ENCODE measurements at regions not wholly inside any gene's neighbourhood (a gene's known extent, or its start where the extent isn't known, plus 50 kb on each side); places are given as distances from the start of the nearest gene placed in this dataset.
"Not testable (repeated sequence)": the region's sequence is repeated elsewhere in the genome, so short reads cannot be mapped to it uniquely, and the experiment has no call there.

- no peaks in the 10 kb centered on the region for H3K36me3 ChIP-seq (ENCODE audit: control insufficient read depth, insufficient read depth, low read length)
- no peaks in the 10 kb centered on the region for H3K9me3 ChIP-seq (ENCODE audit: control insufficient read depth, insufficient read depth, low read length)
- no peaks in the 10 kb centered on the region for H3K27me3 ChIP-seq (ENCODE audit: control insufficient read depth, insufficient read depth, low read length)
- H3K4me1 ChIP-seq (ENCODE audit: control insufficient read depth, insufficient read depth, low read length): peaks cover 3% of the 10 kb centered on the region; the same call in 1 of the 2 replicates
- WGBS (ENCODE audit: insufficient coverage, insufficient read length): no CpG with 5 or more reads among the region's 1 CpG
- H3K27ac ChIP-seq (ENCODE audit: low read length): no peak overlapping the region
- H3K4me3 ChIP-seq (ENCODE audit: low read length): no peak overlapping the region
- no peak for DNase-seq (ENCODE audit: low read depth, low spot score)
These were observed 298.2 kb upstream of the COL3A1 start for GRCh38 chr2:188676010-188676400.

- H3K9me3 ChIP-seq (ENCODE audit: control insufficient read depth, insufficient read depth, low read length): no peaks in the 10 kb centered on the region
- no peaks in the 10 kb centered on the region for H3K36me3 ChIP-seq (ENCODE audit: control insufficient read depth, insufficient read depth, low read length)
- H3K4me3 ChIP-seq (ENCODE audit: low read length): no peak overlapping the region
- no peak for DNase-seq (ENCODE audit: low read depth, low spot score)
- no peaks in the 10 kb centered on the region for H3K27me3 ChIP-seq (ENCODE audit: control insufficient read depth, insufficient read depth, low read length)
- no peak overlapping the region for H3K27ac ChIP-seq (ENCODE audit: low read length)
- H3K4me1 ChIP-seq (ENCODE audit: control insufficient read depth, insufficient read depth, low read length): peaks cover 3% of the 10 kb centered on the region; the same call in 1 of the 2 replicates
These were observed 297.0 kb upstream of the COL3A1 start for GRCh38 chr2:188677142-188677541.

GRCh38 chr2:188678882-188679281, 295.3 kb upstream of the COL3A1 start:
- no CpG with 5 or more reads among the region's 2 CpGs for WGBS (ENCODE audit: insufficient coverage, insufficient read length)
- no peak overlapping the region for H3K27ac ChIP-seq (ENCODE audit: low read length)

GRCh38 chr2:188682838-188683237, 291.3 kb upstream of the COL3A1 start:
- no peaks in the 10 kb centered on the region for H3K27me3 ChIP-seq (ENCODE audit: control insufficient read depth, insufficient read depth, low read length)
- no peaks in the 10 kb centered on the region for H3K4me1 ChIP-seq (ENCODE audit: control insufficient read depth, insufficient read depth, low read length)
- no peak overlapping the region for H3K27ac ChIP-seq (ENCODE audit: low read length)
- H3K36me3 ChIP-seq (ENCODE audit: control insufficient read depth, insufficient read depth, low read length): no peaks in the 10 kb centered on the region
- DNase-seq (ENCODE audit: low read depth, low spot score): no peak
- H3K9me3 ChIP-seq (ENCODE audit: control insufficient read depth, insufficient read depth, low read length): no peaks in the 10 kb centered on the region
- no peak overlapping the region for H3K4me3 ChIP-seq (ENCODE audit: low read length)
- no CpG with 5 or more reads among the region's 1 CpG for WGBS (ENCODE audit: insufficient coverage, insufficient read length)

More at GRCh38 chr2:188678882-188679281, 295.3 kb upstream of the COL3A1 start:
- DNase-seq (ENCODE audit: low read depth, low spot score): no peak
- Histone ChIP-seq H3K4me3 (ENCODE audit: low read length) (no peak overlapping the region), H3K36me3 (ENCODE audit: control insufficient read depth, insufficient read depth, low read length) (no peaks in the 10 kb centered on the region), H3K27me3 (ENCODE audit: control insufficient read depth, insufficient read depth, low read length) (no peaks in the 10 kb centered on the region), H3K4me1 (ENCODE audit: control insufficient read depth, insufficient read depth, low read length) (peaks cover 3% of the 10 kb centered on the region; the same call in 1 of the 2 replicates), H3K9me3 (ENCODE audit: control insufficient read depth, insufficient read depth, low read length) (no peaks in the 10 kb centered on the region)

- no peaks in the 10 kb centered on the region for H3K9me3 ChIP-seq (ENCODE audit: control insufficient read depth, insufficient read depth, low read length)
- no peak overlapping the region for H3K27ac ChIP-seq (ENCODE audit: low read length)
- no CpG with 5 or more reads among the region's 3 CpGs for WGBS (ENCODE audit: insufficient coverage, insufficient read length)
- H3K4me3 ChIP-seq (ENCODE audit: low read length): no peak overlapping the region
- H3K4me1 ChIP-seq (ENCODE audit: control insufficient read depth, insufficient read depth, low read length): no peaks in the 10 kb centered on the region
- H3K36me3 ChIP-seq (ENCODE audit: control insufficient read depth, insufficient read depth, low read length): no peaks in the 10 kb centered on the region
- H3K27me3 ChIP-seq (ENCODE audit: control insufficient read depth, insufficient read depth, low read length): no peaks in the 10 kb centered on the region
- no peak for DNase-seq (ENCODE audit: low read depth, low spot score)
These were observed 289.4 kb upstream of the COL3A1 start for GRCh38 chr2:188684795-188685194.

- no CpG with 5 or more reads among the region's 4 CpGs for WGBS (ENCODE audit: insufficient coverage, insufficient read length)
- no peaks in the 10 kb centered on the region for H3K9me3 ChIP-seq (ENCODE audit: control insufficient read depth, insufficient read depth, low read length)
- no peak overlapping the region for H3K4me3 ChIP-seq (ENCODE audit: low read length)
- H3K27ac ChIP-seq (ENCODE audit: low read length): no peak overlapping the region
- no peaks in the 10 kb centered on the region for H3K36me3 ChIP-seq (ENCODE audit: control insufficient read depth, insufficient read depth, low read length)
- no peak for DNase-seq (ENCODE audit: low read depth, low spot score)
- H3K27me3 ChIP-seq (ENCODE audit: control insufficient read depth, insufficient read depth, low read length): no peaks in the 10 kb centered on the region
- H3K4me1 ChIP-seq (ENCODE audit: control insufficient read depth, insufficient read depth, low read length): peaks cover 7% of the 10 kb centered on the region; the same call in 1 of the 2 replicates
These were observed 281.1 kb upstream of the COL3A1 start for GRCh38 chr2:188693111-188693510.

GRCh38 chr2:188693771-188694170, 280.4 kb upstream of the COL3A1 start:
- no peak for DNase-seq (ENCODE audit: low read depth, low spot score)
- Histone ChIP-seq H3K36me3 (ENCODE audit: control insufficient read depth, insufficient read depth, low read length) (no peaks in the 10 kb centered on the region), H3K4me3 (ENCODE audit: low read length) (no peak overlapping the region), H3K27me3 (ENCODE audit: control insufficient read depth, insufficient read depth, low read length) (no peaks in the 10 kb centered on the region), H3K9me3 (ENCODE audit: control insufficient read depth, insufficient read depth, low read length) (no peaks in the 10 kb centered on the region), H3K27ac (ENCODE audit: low read length) (no peak overlapping the region), H3K4me1 (ENCODE audit: control insufficient read depth, insufficient read depth, low read length) (peaks cover 7% of the 10 kb centered on the region; the same call in 1 of the 2 replicates)
- WGBS (ENCODE audit: insufficient coverage, insufficient read length): no CpG with 5 or more reads among the region's 2 CpGs

- H3K27ac ChIP-seq (ENCODE audit: low read length): no peak overlapping the region
- no CpG with 5 or more reads among the region's 3 CpGs for WGBS (ENCODE audit: insufficient coverage, insufficient read length)
- no peaks in the 10 kb centered on the region for H3K27me3 ChIP-seq (ENCODE audit: control insufficient read depth, insufficient read depth, low read length)
- H3K4me1 ChIP-seq (ENCODE audit: control insufficient read depth, insufficient read depth, low read length): peaks cover 7% of the 10 kb centered on the region; the same call in 1 of the 2 replicates
- no peak overlapping the region for H3K4me3 ChIP-seq (ENCODE audit: low read length)
- H3K36me3 ChIP-seq (ENCODE audit: control insufficient read depth, insufficient read depth, low read length): no peaks in the 10 kb centered on the region
- no peaks in the 10 kb centered on the region for H3K9me3 ChIP-seq (ENCODE audit: control insufficient read depth, insufficient read depth, low read length)
- no peak for DNase-seq (ENCODE audit: low read depth, low spot score)
These were observed 278.2 kb upstream of the COL3A1 start for GRCh38 chr2:188695953-188696352.

GRCh38 chr2:188698151-188698550, 276.0 kb upstream of the COL3A1 start:
- H3K9me3 ChIP-seq (ENCODE audit: control insufficient read depth, insufficient read depth, low read length); H3K4me3 ChIP-seq (ENCODE audit: low read length); H3K4me1 ChIP-seq (ENCODE audit: control insufficient read depth, insufficient read depth, low read length); H3K27me3 ChIP-seq (ENCODE audit: control insufficient read depth, insufficient read depth, low read length); DNase-seq (ENCODE audit: low read depth, low spot score); H3K36me3 ChIP-seq (ENCODE audit: control insufficient read depth, insufficient read depth, low read length); H3K27ac ChIP-seq (ENCODE audit: low read length): not testable (repeated sequence)
- no CpG with 5 or more reads among the region's 1 CpG for WGBS (ENCODE audit: insufficient coverage, insufficient read length)

- Histone ChIP-seq H3K27me3 (ENCODE audit: control insufficient read depth, insufficient read depth, low read length) (no peaks in the 10 kb centered on the region), H3K4me3 (ENCODE audit: low read length) (no peak overlapping the region), H3K36me3 (ENCODE audit: control insufficient read depth, insufficient read depth, low read length) (no peaks in the 10 kb centered on the region), H3K27ac (ENCODE audit: low read length) (no peak overlapping the region), H3K4me1 (ENCODE audit: control insufficient read depth, insufficient read depth, low read length) (no peaks in the 10 kb centered on the region), H3K9me3 (ENCODE audit: control insufficient read depth, insufficient read depth, low read length) (no peaks in the 10 kb centered on the region)
- no CpG with 5 or more reads among the region's 2 CpGs for WGBS (ENCODE audit: insufficient coverage, insufficient read length)
- DNase-seq (ENCODE audit: low read depth, low spot score): no peak
These were observed 272.3 kb upstream of the COL3A1 start for GRCh38 chr2:188701836-188702235.

GRCh38 chr2:188705191-188705590, 269.0 kb upstream of the COL3A1 start:
- no peaks in the 10 kb centered on the region for H3K36me3 ChIP-seq (ENCODE audit: control insufficient read depth, insufficient read depth, low read length)

More at GRCh38 chr2:188705191-188705590, 269.0 kb upstream of the COL3A1 start:
- Histone ChIP-seq H3K4me3 (ENCODE audit: low read length) (no peak overlapping the region), H3K27me3 (ENCODE audit: control insufficient read depth, insufficient read depth, low read length) (no peaks in the 10 kb centered on the region), H3K9me3 (ENCODE audit: control insufficient read depth, insufficient read depth, low read length) (no peaks in the 10 kb centered on the region), H3K4me1 (ENCODE audit: control insufficient read depth, insufficient read depth, low read length) (no peaks in the 10 kb centered on the region), H3K27ac (ENCODE audit: low read length) (no peak overlapping the region)
- no peak for DNase-seq (ENCODE audit: low read depth, low spot score)
- WGBS (ENCODE audit: insufficient coverage, insufficient read length): no CpG with 5 or more reads among the region's 2 CpGs

Data from iPS DF 6.9 (cell line).